ENCODE measurements at regions not wholly inside any gene's neighbourhood (a gene's known extent, or its start where the extent isn't known, plus 50 kb on each side); places are given as distances from the start of the nearest gene placed in this dataset.
A peak's percentile ranks its signal among the peaks of the same experiment; 100 is the strongest.
"Not testable (repeated sequence)": the region's sequence is repeated elsewhere in the genome, so short reads cannot be mapped to it uniquely, and the experiment has no call there.

DNA sequence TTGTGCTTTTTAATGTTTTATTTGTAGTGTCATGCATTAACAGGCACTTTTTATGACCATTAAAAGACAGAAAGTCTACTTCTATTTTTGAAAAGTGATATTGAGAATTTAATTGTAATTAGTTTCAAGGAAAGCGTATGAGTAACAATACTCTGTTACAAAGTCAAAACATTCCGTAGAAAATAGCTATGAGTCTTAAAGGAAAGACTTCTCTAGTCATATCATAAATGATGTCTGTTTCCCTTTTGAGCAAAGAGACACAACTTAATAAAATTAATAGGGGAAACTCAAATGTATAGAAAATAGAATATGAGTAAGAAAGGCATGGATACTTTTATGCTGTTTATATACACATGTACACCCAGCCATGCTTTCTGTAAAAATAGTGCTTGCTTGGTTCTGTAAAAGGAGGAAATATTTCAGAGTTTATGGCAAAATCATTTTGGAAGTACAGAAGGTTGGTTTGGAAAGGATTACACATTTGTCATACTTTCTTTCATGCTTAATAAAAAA is 107.8 kb upstream of the AHI1 start:
- no peak for DNase-seq (ENCODE audit: low read depth, low spot score)

DNA sequence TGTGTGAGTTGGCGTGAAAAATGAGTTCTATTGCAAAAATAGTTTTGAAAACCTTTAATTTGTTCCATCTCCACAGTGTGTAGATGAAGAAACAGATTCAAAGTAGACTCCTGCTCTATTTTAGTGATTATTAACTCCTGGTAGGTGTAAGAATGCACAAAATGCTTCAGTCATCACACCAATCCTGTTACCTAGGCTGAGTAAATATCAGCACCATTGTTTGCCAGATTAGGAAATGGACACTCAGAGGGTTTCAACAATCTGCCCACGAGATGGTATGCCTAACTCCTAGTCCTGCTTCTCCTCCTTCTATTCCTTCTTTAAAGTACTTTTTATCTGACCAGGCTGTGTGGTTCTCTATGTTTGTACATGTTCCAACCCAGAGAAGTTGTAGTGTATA is 108.9 kb upstream of the AHI1 start:
- no peak for DNase-seq (ENCODE audit: low read depth, low spot score)

DNA sequence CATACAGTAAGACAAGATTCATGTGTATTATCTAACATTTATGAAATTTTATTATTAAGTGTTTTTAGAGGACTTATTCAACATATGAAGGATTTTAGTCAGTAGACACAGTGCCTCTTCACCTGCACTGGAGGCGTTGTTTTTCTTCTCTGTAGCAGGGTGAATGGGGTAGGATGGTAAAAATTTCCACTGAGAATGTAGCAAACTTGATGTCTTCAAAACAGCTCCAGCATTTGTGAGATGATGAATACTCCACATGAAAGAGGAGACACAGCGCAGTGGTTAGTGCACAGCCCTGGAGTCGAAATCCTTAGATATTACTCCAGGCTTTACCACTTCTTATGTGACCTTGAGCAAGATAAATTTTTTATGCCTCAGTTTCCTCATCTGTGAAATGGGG is 110.5 kb upstream of the AHI1 start:
- no peak for DNase-seq (ENCODE audit: low read depth, low spot score)

DNA sequence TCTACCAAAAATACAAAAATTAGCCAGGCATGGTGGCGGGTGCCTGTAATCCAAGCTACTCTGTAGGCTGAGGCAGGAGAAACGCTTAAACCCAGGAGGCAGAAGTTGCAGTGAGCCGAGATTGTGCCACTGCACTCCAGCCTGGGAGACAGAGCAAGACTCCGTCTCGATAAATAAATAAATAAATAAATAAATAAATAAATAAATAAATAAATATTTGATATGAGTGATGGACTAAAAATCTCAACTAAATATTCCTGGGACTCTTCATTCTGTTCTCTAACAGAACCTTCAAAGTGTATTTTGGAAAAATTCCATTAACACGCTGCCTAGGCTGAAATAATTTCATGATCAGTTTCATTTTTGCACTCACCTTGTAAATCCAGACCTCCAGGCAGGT is 112.7 kb upstream of the AHI1 start:
- DNase-seq (ENCODE audit: low read depth, low spot score) = not testable (repeated sequence)

DNA sequence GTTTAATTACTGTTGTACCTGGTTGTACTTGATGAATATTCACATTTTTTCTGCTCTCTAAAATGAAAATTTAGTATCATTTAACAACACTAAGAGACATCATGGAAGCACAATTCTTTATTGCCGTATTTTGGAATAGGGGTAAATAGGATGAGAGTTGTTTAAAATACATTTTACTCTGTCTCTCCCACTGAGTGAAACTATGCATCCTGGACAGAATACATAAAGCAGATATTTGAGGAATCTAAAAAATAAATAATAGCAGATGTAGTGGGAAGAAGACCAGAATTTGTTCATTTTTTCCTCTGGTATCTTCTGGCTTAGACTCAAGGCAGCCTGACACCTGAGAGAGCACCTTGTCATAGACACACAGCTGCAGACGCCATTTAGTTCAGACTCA is 119.1 kb upstream of the AHI1 start:
- DNase-seq (ENCODE audit: low read depth, low spot score) = no peak

DNA sequence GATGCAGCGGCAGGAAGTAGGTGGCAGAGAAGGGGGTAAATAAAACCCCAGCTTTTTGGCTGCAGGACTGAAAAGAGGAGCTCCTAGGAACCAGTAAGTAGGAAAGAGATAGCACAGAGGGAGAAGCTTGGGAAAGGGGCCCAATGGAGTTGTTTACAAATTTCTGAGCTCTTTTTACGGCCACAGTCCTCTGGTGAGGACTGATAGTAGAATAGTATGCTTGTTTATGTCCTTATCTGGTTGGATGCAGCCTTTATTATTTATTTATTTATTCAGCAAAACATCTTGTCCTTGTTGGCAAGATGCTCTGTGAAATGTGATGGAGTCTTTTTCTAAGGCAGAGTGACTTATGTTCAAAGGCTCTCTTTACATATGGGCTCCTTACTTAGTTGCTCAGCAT is 119.7 kb upstream of the AHI1 start:
- DNase-seq (ENCODE audit: low read depth, low spot score) = no peak

DNA sequence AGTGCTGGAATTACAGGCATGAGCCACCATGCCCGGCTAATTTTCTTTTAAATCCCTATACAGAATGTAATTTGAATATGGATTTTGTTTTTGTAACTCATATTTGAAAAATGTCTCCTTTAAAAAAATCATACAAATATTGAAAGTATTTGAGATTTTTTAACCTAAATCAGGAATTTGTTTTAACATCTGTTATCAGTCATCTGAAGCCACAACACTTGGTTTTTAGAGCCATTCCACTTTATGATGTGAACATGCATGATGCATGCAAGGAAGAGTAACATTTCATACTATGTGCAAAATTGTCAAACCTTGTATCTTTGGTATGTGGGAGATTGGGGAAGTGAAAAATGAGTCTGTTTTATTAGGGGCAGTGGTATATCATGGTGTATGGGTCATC is 124.5 kb upstream of the AHI1 start:
- DNase-seq (ENCODE audit: low read depth, low spot score) = no peak

DNA sequence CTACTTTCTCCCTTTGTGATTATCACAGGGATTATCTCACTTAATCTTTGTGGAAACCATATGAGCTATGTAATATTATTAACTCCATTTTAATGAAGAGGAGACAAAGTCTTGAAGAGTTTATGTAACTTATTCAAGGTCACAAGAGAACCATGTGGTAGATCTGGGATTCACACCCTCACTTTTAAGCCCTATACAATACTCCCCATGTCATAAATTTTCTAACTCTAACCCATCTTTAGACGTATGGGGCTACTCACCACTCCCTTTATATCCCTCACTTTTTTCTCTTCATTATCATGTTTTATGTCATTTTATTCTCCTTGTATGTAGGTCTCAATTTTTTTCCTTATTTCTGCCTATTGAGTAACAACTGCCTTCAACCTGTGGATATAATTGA is 126.4 kb upstream of the AHI1 start:
- no peak for DNase-seq (ENCODE audit: low read depth, low spot score)

DNA sequence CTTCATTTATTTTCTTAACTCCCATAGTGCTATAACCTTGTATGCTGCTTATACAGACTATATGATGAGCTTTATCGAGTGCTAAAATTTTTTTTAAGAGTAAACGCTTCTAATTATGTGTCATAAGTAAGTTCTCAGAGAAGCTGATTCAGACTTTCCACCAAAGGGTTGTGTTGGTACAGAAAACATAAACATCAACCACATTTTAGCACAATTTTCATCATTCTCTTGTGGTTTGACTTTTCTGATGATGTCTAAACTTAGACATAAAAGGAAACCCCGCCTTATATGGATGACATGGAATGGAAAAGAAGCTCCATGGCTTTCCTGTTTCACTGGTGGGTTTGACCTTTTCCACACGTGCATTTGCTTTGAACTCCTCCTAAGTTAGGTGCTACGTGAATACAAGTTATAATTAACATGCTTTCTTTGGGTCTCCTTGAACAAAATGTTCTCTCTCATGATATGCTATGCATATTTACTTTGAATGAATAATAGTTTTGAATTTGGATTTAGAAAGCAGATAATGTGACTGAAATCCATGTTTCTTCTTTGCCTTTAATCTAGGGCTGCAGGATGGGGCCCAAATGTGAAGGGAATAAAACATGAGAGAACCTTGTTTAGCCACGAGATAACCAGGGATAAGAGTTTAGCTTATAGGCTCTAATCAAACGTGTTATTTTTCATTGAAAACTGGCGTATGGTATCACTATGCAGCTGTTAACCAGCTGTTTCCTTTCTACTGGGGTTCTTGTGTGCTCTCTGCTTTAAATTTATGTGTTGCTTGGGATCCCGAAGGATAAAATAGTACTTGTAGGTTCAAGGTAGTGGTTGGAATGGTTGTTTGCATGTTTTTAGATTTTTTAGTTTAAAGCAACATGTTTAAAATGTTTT is 127.1 kb upstream of the AHI1 start:
- DNase-seq (ENCODE audit: low read depth, low spot score) = no peak

DNA sequence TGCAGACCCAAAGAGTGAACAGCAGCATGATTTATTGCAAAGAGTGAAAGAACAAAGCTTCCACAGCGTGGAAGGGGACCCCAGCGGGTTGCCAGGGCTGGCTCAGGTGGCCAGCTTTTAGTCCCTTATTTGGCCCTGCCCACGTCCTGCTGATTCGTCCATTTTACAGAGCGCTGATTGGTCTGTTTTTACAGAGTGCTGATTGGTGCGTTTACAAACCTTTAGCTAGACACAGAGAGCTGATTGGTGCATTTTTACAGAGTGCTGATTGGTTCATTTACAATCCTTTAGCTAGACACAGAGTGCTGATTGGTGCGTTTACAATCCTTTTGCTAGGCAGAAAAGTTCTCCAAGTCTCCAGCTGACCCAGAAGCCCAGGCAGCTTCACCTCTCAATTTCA is 128.5 kb upstream of the AHI1 start:
- not testable (repeated sequence) for DNase-seq (ENCODE audit: low read depth, low spot score)

DNA sequence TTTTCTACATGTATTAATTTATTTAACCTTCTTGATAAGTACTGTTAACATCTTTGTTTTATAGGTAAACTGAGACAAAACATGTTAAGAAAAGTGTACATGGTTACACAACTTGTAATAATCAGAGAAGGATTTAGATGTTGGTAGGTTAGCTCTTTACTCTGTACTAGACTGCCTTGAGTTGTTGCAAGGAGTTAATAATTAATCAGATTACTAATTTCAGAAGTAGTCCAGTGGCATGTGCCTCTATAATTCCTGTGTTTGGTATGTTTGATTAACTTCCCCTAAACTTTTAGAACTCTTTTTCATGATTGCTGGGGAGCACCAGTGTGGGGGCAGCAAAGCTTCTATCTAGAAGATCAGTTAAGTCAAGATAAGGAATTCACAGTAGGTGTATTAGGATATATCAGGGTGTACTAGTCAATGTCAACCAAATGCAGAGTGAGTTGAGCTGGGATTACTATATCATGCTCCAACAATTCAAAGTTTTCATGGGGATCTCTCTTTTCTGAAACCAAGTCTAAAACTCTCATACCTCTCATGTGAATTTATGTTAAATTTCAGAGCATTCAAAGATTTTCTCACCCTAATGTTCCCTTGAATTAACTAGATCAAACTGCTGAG is 129.7 kb upstream of the AHI1 start:
- no peak for DNase-seq (ENCODE audit: low read depth, low spot score)

DNA sequence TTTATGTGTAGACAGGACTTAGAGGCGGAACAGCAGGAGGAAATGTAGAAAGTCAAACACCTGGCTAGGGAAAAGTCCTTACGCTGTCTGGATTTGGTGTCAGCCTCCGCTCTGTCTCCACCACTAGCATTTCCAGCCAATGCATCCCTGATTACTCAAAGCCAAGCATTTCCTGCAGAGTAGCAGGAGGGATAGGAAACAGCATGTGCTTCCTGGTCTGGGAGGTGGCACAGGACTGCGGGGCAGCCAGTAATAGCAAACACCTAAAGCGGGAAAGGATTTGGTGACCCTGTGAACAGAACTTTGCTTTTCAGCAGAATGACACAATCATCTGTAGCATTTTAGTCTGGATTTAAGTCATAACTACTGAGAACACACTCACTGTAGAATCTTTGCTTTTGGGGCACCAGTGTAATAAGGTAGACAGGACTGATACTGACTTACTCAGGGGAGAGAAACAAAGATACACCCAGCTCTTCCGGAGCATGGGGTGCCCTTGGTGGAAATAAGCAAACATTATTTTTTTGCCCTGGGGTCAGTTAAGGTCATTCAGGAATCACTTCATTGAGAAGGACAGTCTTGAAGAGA is 133.3 kb upstream of the AHI1 start:
- peak; percentile 59 for DNase-seq (ENCODE audit: low read depth, low spot score)

DNA sequence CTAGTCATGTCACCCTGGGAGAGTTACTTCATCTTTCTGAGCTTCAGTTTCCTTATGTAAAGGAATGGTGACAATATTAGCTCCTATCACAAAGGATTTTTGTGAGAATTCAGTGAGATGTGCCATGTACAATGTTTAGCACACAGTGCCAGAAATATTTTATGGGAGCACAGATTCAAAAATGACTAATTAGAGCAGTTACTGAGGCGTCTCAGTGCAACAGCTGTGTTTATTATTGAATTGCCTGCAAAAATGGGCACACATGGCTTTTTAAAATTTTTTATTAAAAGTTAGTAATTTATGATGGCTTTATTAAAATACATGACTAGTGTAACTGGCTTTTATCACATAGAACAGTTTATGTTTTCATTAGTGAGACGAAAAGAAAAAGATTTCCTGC is 134.3 kb upstream of the AHI1 start:
- DNase-seq (ENCODE audit: low read depth, low spot score) = no peak

DNA sequence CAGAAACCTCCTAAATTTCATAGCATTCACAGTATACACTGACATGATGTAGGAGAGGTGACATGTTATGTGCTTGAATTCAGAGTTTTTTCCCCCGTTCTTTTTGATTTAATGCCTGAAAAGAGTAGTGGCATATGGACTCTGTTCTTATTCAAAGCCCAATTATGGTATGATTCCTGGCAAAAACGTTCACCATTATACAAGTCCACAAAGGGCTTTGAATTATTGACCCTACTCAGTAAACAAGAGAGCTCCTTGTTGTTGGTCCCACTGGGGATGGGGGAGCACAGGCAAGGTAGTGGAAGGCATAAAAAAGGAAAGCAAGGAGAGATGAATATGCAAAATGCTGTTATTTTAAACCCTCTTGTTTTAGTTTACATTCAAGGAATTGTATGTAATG is 136.0 kb upstream of the AHI1 start:
- no peak for DNase-seq (ENCODE audit: low read depth, low spot score)

DNA sequence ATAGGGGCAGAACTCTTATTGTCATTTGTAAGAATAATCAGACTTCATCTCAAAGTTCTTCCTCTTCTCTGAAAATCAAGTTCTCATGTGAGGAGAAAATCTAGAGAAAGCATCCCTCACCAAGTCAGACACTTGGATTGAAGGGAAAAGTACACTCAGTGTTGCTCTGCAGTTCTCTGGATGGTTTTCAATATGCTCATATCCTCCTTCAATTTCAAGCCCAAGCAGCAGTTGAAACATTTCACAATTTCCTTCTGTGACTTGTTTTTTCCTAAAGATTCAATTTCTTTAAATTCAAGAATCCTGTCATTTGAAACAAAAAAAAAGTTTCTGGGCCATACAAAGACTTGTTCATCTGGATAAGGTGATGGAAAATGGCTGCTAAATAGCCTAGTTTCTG is 140.2 kb upstream of the AHI1 start:
- no peak for DNase-seq (ENCODE audit: low read depth, low spot score)

DNA sequence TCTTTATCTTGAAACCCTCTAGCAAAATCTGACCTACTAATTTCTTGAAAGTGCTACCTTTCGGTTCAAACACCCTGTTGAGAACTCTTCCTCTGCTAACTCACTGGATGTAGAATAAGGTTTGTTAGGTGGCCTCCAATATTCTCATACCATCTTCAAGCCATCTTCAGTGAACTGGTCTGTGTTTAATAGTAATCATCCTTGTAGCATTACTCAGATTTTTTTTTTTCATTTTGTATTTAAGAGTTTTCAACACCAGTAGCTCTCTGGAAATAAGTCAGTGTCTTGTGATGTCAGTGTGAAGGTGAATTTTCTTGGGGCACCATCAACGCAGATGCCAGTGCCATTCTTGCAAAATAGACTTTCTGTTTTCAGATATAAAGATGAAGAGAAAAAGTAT is 140.6 kb upstream of the AHI1 start:
- DNase-seq (ENCODE audit: low read depth, low spot score) = no peak

DNA sequence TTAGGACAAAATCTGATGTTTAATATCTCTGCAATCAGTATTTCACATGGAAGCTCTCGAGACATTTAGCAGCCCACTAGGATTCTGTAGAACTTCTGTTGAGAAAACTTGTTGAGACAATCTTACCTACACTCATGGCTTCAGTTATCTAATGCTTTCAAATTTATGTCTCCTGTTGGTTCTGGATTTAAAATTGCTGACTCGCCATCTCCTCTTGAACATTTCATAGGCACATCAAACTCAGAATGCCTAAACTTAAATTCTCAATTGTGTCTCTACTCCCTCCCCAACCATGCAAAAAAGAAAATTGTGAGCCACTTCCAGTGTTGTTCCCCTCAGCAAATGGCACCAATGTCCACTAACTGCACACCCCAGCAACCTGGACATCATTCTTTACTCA is 142.5 kb upstream of the AHI1 start:
- no peak for DNase-seq (ENCODE audit: low read depth, low spot score)

DNA sequence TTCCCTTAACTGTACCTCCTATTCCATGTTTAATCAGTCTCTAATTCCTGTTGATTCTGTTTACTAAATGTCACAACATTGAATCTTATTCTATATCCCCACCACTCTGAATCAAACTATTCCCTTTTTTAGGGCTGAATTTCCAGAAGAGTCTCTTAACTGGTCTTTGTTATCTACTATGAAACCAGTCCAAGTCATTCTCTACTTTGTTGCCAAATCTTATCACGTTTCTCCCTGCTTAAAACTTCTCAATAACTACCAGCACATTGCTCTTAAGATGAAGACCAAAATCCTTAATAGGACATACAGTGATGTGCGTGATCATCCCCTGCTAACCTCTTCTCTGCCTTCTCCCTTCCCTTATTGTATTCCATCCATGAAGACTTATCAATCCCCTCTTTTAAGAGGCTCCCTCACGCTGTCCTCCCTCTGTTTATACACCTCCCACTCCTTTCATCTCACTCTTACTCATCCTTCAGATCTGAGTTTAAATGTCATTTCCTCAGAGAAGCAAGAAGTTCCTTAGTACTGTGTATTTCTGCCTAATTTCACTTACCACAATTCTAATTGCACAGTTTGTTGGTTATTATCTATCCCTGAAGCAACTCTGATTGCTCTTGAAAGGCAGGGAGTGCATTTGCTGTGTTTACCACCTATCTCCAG is 143.0 kb upstream of the AHI1 start:
- no peak for DNase-seq (ENCODE audit: low read depth, low spot score)

DNA sequence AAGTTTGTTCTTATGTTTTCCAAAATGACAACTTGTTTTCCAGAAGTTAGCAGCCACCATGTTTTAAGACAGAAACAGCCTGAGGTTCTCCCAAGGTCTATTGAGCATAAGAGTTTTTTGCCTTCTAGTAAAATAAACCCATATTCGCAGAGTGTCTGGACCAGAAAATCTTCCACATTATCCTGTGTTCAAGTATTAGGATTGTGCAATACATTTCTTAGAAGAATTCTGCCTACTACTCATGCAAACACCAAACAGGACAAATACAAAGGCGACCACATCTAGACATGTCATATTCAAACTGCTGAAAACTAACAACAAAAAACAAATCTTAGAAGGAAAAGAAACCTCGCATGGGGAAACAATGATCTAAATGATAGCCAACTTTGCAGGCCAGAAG is 145.4 kb upstream of the AHI1 start:
- DNase-seq (ENCODE audit: low read depth, low spot score) = no peak

DNA sequence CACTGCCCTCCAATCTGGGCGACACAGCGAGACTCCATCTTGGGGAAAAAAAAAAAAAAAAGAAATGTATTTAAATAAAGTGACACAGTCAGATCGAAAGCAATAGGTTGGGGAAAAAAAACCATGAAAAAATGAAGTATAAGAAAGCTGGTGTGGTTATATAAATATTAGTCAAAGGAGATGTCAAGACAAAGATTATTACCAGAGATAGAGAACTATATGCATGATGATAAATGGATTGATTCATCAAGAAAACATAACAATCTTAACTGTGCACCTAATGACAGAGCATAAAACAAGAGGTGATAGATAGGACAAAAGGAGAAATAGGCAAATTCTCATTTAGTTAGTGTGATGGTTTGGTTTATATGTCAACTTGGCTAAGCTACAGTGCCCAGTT is 146.9 kb upstream of the AHI1 start:
- no peak for DNase-seq (ENCODE audit: low read depth, low spot score)

DNA sequence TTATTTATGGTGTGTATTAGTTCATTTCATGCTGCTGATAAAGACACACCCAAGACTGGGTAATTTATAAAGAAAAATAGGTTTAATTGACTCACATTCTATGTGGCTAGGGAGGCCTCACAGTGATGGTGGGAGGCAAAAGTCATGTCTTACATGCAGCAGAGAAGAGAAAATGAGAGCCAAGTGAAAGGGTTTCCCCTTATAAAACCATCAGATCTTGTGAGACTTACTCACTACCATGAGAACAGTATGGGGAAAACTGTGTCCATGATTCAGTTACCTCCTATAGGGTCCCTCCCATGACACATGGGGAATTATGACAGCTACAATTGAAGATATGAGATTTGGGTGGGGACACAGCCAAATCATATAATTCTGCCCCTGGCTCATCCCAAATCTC is 150.0 kb upstream of the AHI1 start:
- DNase-seq (ENCODE audit: low read depth, low spot score) = no peak

Measured in pulmonary artery endothelial cell (primary cell).